ENCODE measurements at regions not wholly inside any gene's neighbourhood (a gene's known extent, or its start where the extent isn't known, plus 50 kb on each side); places are given as distances from the start of the nearest gene placed in this dataset.

DNA sequence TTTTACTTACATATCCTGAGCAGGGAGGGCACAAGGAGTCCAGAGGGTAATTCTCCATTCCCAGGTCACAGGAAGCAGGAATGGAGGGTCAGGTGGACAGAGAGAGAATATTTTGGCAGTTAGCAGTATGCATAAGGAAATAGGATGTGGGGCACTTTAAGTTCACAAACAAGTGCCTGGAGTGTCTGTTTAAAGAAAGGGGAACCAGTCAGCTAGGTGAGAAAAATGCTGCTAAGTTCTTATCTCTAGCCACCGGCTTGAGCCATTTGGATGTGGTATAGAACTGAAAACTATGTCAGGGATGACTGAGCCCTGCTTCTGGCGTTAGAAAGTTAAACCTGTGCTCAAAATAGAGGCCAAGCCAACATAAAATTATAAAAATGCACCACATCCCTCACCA is 739.7 kb upstream of the NCAM2 start:
- 26% methylated on average over 2 of the region's 2 CpGs for WGBS
- Histone ChIP-seq H3K4me1 (no peaks in the 10 kb centered on the region), H3K27me3 (no peaks in the 10 kb centered on the region), H3K4me3 (no peak overlapping the region), H3K9me3 (no peaks in the 10 kb centered on the region), H3K27ac (no peak overlapping the region), H3K36me3 (no peaks in the 10 kb centered on the region)
- TF ChIP-seq POLR2AphosphoS5 (IDR thresholded peaks at IDR 0.05) (no peak), POLR2A (IDR thresholded peaks at IDR 0.05) (no peak), EP300 (IDR thresholded peaks at IDR 0.05) (no peak)
- TF ChIP-seq, protein P1, sequence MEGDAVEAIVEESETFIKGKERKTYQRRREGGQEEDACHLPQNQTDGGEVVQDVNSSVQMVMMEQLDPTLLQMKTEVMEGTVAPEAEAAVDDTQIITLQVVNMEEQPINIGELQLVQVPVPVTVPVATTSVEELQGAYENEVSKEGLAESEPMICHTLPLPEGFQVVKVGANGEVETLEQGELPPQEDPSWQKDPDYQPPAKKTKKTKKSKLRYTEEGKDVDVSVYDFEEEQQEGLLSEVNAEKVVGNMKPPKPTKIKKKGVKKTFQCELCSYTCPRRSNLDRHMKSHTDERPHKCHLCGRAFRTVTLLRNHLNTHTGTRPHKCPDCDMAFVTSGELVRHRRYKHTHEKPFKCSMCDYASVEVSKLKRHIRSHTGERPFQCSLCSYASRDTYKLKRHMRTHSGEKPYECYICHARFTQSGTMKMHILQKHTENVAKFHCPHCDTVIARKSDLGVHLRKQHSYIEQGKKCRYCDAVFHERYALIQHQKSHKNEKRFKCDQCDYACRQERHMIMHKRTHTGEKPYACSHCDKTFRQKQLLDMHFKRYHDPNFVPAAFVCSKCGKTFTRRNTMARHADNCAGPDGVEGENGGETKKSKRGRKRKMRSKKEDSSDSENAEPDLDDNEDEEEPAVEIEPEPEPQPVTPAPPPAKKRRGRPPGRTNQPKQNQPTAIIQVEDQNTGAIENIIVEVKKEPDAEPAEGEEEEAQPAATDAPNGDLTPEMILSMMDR (IDR thresholded peaks at IDR 0.05) = no peak
- DNase-seq (ENCODE audit: low spot score in 2 of 2) = no peak

DNA sequence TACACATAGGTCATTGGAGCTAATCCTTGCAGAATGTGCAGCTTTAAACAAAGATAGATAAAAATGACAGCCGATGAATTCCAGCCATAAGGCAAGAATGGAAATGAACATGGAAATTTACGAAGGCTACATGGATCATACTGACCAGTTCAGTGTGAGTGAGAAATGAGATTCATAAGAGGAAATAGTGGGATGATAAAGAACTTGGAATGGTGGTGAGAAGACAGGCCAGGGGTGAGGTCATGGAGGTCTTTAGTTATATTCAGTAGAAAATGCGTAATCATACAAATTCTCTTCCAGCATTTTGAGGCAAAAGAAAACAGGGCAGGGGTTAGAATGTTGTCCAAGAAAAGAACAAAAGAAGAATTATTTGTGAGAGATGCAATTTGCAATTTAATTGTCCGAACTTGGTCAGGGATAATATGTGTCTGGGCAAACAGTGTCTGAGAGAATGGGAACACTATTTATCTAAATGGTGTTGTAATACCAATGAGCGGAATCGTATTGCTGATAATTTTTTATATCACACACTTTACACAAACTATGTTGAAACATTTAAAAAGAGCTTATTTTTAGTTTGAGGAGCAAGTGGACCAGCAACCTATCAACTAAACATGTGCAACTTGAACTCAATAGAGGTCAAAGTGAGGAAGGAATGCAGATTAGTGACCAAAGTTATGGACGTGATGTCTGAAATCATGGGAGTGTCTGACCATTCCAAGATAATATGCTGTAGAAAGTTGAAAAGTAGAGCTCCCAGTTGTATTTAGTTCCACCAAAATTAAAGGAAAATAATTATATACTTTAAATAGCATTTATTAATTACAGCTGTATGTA is 739.0 kb upstream of the NCAM2 start:
- no peaks in the 10 kb centered on the region for H3K36me3 ChIP-seq
- DNase-seq (ENCODE audit: low spot score in 2 of 2) = no peak
- H3K9me3 ChIP-seq = no peaks in the 10 kb centered on the region
- no peaks in the 10 kb centered on the region for H3K27me3 ChIP-seq
- H3K4me3 ChIP-seq = no peak overlapping the region
- H3K4me1 ChIP-seq = no peaks in the 10 kb centered on the region
- TF ChIP-seq POLR2A (IDR thresholded peaks at IDR 0.05) (no peak), EP300 (IDR thresholded peaks at IDR 0.05) (no peak), POLR2AphosphoS5 (IDR thresholded peaks at IDR 0.05) (no peak)
- TF ChIP-seq, protein P1 (IDR thresholded peaks at IDR 0.05) = no peak
- H3K27ac ChIP-seq = no peak overlapping the region
- WGBS = 82% methylated on average over 7 of the region's 7 CpGs

DNA sequence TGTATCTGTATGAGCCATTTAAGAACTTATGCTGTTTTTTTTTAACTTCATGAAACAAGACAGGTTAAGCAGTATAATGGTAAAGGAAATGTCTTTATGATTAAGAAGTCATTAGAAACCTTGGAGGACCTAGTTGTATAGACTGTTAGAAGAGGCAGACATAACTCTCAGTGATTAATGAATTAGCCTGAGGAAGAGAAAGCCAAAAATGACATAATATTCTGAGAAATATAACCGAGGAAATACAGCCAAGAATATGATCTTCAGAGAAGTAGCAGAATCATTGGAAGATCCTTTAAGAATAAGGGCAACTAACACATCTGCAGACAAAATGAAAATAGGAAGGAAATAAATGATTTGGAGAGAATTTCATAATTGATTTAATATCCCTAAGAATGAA is 738.1 kb upstream of the NCAM2 start:
- WGBS = 52% methylated on average over 1 of the region's 1 CpG
- DNase-seq (ENCODE audit: low spot score in 2 of 2) = no peak
- H3K4me1 ChIP-seq = no peaks in the 10 kb centered on the region
- no peaks in the 10 kb centered on the region for H3K9me3 ChIP-seq
- no peaks in the 10 kb centered on the region for H3K36me3 ChIP-seq
- no peak for TF ChIP-seq POLR2A (IDR thresholded peaks at IDR 0.05)
- no peak for TF ChIP-seq POLR2AphosphoS5 (IDR thresholded peaks at IDR 0.05)
- TF ChIP-seq, protein P1 (IDR thresholded peaks at IDR 0.05) = no peak
- TF ChIP-seq EP300 (IDR thresholded peaks at IDR 0.05) = no peak
- H3K4me3 ChIP-seq = no peak overlapping the region
- no peak overlapping the region for H3K27ac ChIP-seq
- no peaks in the 10 kb centered on the region for H3K27me3 ChIP-seq

DNA sequence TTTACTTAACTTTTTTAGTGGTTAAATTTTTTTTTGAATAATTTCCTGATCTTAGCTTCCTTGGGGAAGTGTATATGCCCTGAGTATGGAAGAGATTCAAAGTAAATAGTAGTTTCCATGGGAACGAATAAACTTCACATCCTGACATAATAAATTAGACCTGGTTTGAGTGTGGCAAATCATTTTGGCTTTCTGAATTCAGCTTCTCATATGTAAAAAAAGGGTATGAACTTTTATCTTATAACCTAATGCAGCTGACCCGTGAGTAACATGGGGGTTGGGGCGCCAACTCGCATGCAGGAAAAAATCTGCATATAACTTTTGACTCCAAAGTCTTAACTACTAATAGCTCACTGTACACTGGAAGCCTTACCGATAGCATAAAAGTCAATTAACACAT is 736.8 kb upstream of the NCAM2 start:
- no peak overlapping the region for H3K27ac ChIP-seq
- H3K4me1 ChIP-seq = no peaks in the 10 kb centered on the region
- no peak overlapping the region for H3K4me3 ChIP-seq
- DNase-seq (ENCODE audit: low spot score in 2 of 2) = no peak
- 70% methylated on average over 5 of the region's 5 CpGs for WGBS
- H3K36me3 ChIP-seq = no peaks in the 10 kb centered on the region
- TF ChIP-seq POLR2A (IDR thresholded peaks at IDR 0.05) = no peak
- no peak for TF ChIP-seq POLR2AphosphoS5 (IDR thresholded peaks at IDR 0.05)
- TF ChIP-seq, protein P1 (IDR thresholded peaks at IDR 0.05) = no peak
- TF ChIP-seq EP300 (IDR thresholded peaks at IDR 0.05) = no peak
- no peaks in the 10 kb centered on the region for H3K9me3 ChIP-seq
- H3K27me3 ChIP-seq = no peaks in the 10 kb centered on the region

DNA sequence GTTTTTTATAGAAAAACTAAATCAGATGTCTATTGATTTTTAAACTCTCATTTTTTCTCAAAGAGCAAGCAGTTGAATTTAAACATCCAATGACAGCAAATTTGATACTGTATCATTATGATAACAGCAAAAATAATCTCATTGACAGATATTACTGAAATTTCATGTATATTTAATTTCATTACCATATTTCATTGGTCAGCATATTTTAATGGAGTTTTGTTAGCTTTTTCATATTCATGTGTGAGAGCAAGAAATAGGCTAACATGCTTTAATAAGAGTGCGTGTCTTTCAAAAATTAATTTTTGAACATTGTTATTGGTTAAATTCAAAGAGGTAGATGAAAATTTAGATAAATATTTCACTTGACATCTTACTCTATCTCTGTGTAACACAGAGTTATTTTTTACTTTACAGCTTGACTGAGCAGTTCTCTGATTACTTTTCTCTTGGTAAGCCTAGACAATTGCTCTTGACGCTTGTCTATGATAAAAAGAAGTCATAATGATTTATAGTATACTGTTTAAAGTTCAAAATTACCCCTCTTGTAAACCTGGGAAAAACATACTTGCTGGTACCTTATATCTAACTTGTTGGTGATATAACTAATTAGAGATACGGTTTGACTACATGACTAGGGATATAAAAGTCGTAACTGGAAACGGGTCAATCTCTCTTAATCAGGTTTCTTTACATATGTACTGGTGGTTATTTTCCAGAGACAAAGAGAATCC is 732.3 kb upstream of the NCAM2 start:
- no peak overlapping the region for H3K4me3 ChIP-seq
- H3K36me3 ChIP-seq = no peaks in the 10 kb centered on the region
- no peaks in the 10 kb centered on the region for H3K27me3 ChIP-seq
- DNase-seq (ENCODE audit: low spot score in 2 of 2) = no peak
- H3K4me1 ChIP-seq = no peaks in the 10 kb centered on the region
- no peaks in the 10 kb centered on the region for H3K9me3 ChIP-seq
- no peak overlapping the region for H3K27ac ChIP-seq
- 73% methylated on average over 5 of the region's 5 CpGs for WGBS
- TF ChIP-seq POLR2AphosphoS5 (IDR thresholded peaks at IDR 0.05) (no peak), EP300 (IDR thresholded peaks at IDR 0.05) (no peak), POLR2A (IDR thresholded peaks at IDR 0.05) (no peak)
- TF ChIP-seq, protein P1 (IDR thresholded peaks at IDR 0.05) = no peak
